Tongue (tissue), 2 donors: ENCODE measurements at regions not wholly inside any gene's neighbourhood (a gene's known extent, or its start where the extent isn't known, plus 50 kb on each side); places are given as distances from the start of the nearest gene placed in this dataset. TPM values are rescaled to one million over a fixed set of nuclear protein-coding genes. Genes with fewer than 3 reads are reported as not detected.

ENCODE experiments used
- DNase-seq: peaks from one replicate; pipeline ENCODE4 v3.0.0-alpha.2; 2015
- small RNA-seq: library from RNA; depleted of rRNA; stranded (forward); fragments of <200 nt; gene quantifications from one replicate; pipeline ENCODE3, GENCODE V24; 2014; ENCODE audit warnings: low replicate concordance

- no peak for DNase-seq
Observed at GRCh38 chr7:24200407-24200966, 83.5 kb upstream of the NPY start.

- no peak for DNase-seq
Observed at GRCh38 chr7:24201226-24201625, 82.8 kb upstream of the NPY start.

- no peak for DNase-seq
Observed at GRCh38 chr7:24212073-24212472, 71.9 kb upstream of the NPY start.

GRCh38 chr7:24213311-24213710 lies 70.7 kb upstream of the NPY start:
- DNase-seq: peak; percentile 27

- no peak for DNase-seq
Observed at GRCh38 chr7:24214670-24215069, 69.3 kb upstream of the NPY start.

- DNase-seq: peak; percentile 16
Observed at GRCh38 chr7:24216576-24217125, 67.3 kb upstream of the NPY start.

GRCh38 chr7:24221500-24221899 lies 62.5 kb upstream of the NPY start:
- DNase-seq: no peak

- no peak for DNase-seq
Observed at GRCh38 chr7:24227068-24227467, 56.9 kb upstream of the NPY start.

- no peak for DNase-seq
Observed at GRCh38 chr7:24227603-24228359, 56.2 kb upstream of the NPY start.

GRCh38 chr7:24229481-24230226 lies 54.3 kb upstream of the NPY start:
- DNase-seq: no peak

- no peak for DNase-seq
Observed at GRCh38 chr7:24231493-24231892, 52.5 kb upstream of the NPY start.

GRCh38 chr7:24233386-24233785 lies 50.6 kb upstream of the NPY start:
- DNase-seq: no peak

Small RNAs in the stretch of these regions (small RNA-seq; reads per million reads assigned to genes)
- gene RNA5SP228: not detected
